ENCODE measurements at regions not wholly inside any gene's neighbourhood (a gene's known extent, or its start where the extent isn't known, plus 50 kb on each side); places are given as distances from the start of the nearest gene placed in this dataset.

GRCh38 chr11:80168796-80169195, 728.0 kb upstream of the TENM4 start:
- no peak for DNase-seq (ENCODE audit: low read depth)

DNA sequence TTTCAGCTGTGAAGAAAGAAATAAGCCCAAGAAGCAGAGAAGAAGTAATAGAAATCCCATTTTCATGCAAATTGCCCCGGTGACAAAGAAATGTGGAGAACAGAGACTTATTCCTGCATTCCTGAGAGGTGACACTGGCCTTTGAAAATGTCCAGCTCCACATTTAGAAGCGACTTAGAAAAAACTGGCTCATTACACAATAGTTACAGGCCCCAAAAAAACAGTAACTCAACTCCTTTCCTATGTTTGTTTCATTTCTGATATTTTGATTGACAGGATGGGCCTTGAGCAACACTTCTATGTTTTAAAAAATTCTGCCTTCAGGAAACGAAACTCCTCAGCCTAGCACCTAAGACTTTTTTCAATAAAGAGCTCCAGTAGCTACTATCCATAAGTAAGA, 726.9 kb upstream of the TENM4 start:
- DNase-seq (ENCODE audit: low read depth), result no peak

GRCh38 chr11:80165744-80166143, 724.9 kb upstream of the TENM4 start:
- no peak for DNase-seq (ENCODE audit: low read depth)

DNA sequence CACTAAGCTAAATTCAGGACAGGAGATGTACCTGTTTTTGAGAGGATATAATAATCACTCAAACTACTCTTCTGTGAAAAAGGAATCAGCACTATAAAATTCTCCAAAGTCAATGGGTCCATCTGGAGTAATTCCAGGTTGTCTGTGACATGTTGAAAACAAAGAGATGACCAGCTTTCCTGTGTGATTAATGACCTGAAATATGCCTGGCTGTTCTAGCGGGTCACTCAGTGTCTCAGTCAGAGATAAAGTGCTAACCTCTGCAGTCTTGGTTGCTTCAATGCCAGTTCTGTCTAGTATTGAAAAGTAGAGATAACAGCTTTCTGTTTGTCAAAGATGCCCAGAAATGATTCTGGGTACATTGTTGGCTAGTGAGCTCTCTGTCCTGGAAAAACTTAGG, 722.6 kb upstream of the TENM4 start:
- no peak for DNase-seq (ENCODE audit: low read depth)

- no peak for DNase-seq (ENCODE audit: low read depth)
Measured at GRCh38 chr11:80163011-80163410, 722.2 kb upstream of the TENM4 start.

- no peak for DNase-seq (ENCODE audit: low read depth)
Measured at GRCh38 chr11:80162387-80162786, 721.6 kb upstream of the TENM4 start.

GRCh38 chr11:80157447-80157846, 716.6 kb upstream of the TENM4 start:
- DNase-seq (ENCODE audit: low read depth), result no peak

- no peak for DNase-seq (ENCODE audit: low read depth)
Measured at GRCh38 chr11:80156062-80156461, 715.2 kb upstream of the TENM4 start.

- DNase-seq (ENCODE audit: low read depth), result no peak
Measured at GRCh38 chr11:80155412-80156017, 714.7 kb upstream of the TENM4 start.

- DNase-seq (ENCODE audit: low read depth), result no peak
Measured at GRCh38 chr11:80146232-80146631, 705.4 kb upstream of the TENM4 start.

DNA sequence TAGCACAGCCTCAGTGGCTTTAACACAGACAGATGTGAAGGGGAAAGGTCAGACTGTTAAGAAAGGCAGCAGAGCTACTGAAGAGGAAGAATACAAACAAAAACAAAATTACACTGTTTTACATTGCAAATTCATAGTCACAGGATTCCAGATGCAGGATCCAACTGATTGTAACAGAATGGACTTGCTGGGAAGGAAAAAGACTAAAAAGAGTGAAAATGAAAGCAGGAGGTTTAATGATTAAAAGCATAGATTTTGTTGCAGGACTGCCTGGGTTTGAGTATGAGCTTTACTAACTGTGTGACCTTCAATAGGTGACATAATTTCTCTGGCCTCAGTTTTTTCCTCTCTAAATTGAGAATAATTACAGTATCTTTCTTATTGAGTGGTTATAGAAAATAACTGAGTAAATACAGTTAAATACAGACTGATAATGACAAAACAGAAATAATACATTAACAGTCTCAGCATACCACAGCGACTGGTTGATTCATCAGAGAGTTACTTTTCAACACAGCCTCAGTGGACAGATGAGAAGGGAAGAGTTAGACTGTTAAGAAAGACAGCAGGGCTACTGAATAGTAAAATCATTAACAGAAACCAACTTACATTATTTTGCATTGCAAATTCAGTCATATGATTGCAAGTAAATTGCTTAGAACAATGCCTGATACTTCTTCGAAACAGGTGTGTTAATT, 704.2 kb upstream of the TENM4 start:
- no peak for DNase-seq (ENCODE audit: low read depth)

GRCh38 chr11:80136991-80137390, 696.2 kb upstream of the TENM4 start:
- no peak for DNase-seq (ENCODE audit: low read depth)

GRCh38 chr11:80129396-80129795, 688.6 kb upstream of the TENM4 start:
- DNase-seq (ENCODE audit: low read depth), result no peak

GRCh38 chr11:80122211-80122610, 681.4 kb upstream of the TENM4 start:
- DNase-seq (ENCODE audit: low read depth), result no peak

DNA sequence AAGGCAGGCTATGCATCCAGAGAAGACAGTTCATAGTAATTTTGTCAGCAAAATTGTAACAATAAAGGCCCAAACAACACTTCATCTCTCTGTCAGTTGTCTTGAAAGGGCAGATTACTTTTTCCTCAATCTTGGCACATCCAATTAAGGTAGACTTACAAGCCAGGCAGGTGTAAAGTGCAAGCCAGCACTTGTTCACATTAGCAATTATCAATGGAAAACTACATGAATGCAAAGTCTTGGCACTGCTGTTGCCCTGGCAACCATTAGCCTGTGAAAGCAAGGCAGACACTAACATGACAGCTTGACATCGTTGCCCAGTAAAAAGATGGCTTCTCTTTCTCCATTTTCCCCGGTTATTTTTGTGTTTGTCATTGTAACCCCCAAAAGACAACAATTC, 677.2 kb upstream of the TENM4 start:
- DNase-seq (ENCODE audit: low read depth), result no peak

DNA sequence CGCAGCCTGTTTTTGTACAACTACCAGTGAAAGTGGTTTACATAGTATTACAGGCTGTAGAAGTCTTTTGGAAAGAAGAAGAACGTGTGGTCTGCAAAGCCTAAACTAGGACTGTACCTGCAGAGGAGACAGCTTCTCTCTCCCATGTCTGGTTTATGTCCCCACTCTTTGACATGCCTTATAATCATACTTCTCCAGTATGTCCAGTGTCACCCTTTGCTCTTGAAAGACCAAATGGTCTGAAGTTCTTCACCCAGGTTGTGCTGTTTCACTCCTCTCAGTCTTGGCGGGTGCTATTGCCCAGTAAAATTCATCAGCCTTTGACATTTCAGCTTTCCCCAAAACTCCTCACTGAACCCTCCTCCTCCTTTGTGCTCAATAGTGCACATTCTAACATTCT, 676.0 kb upstream of the TENM4 start:
- DNase-seq (ENCODE audit: low read depth), result no peak

DNA sequence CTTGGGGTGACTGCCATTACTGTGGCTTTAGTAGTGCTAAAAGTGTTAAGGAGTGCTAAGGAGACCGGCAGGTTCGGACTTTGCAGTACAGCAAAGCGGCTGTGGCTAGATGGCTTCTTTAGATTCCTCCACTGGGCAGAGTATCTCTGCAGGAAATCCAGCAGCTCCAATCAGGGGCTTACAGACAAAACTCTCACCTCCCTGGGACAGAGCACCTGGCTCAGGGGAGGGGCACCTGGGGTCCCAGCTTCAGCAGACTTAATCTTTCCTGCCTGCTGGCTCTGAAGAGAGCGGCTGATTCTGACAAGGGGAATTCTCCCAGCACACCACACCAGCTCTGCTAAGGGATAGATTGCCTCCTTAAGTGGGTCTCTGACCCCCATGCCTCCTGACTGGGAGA, 668.8 kb upstream of the TENM4 start:
- no peak for DNase-seq (ENCODE audit: low read depth)

GRCh38 chr11:80109031-80109430, 668.2 kb upstream of the TENM4 start:
- DNase-seq (ENCODE audit: low read depth), result no peak

DNA sequence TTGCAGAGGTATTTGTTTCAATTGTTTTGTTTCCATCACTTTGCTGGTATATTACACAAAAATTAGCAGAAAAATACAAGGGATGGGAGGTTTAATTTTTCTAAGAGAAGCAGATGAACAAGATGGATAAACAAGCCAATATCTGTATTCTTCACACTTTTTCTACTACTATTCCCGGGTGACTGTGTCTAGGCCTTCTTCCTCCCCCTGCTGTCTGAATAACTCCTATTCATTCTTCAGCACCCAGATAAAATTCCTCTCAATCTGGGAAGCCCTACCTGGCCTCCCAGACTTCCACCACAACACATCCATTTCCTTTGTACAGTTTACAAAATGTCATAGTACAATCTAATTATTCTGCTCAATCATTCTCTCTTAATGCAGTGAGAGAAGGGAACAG, 666.6 kb upstream of the TENM4 start:
- no peak for DNase-seq (ENCODE audit: low read depth)

- DNase-seq (ENCODE audit: low read depth), result no peak
Measured at GRCh38 chr11:80104191-80104590, 663.4 kb upstream of the TENM4 start.

DNA sequence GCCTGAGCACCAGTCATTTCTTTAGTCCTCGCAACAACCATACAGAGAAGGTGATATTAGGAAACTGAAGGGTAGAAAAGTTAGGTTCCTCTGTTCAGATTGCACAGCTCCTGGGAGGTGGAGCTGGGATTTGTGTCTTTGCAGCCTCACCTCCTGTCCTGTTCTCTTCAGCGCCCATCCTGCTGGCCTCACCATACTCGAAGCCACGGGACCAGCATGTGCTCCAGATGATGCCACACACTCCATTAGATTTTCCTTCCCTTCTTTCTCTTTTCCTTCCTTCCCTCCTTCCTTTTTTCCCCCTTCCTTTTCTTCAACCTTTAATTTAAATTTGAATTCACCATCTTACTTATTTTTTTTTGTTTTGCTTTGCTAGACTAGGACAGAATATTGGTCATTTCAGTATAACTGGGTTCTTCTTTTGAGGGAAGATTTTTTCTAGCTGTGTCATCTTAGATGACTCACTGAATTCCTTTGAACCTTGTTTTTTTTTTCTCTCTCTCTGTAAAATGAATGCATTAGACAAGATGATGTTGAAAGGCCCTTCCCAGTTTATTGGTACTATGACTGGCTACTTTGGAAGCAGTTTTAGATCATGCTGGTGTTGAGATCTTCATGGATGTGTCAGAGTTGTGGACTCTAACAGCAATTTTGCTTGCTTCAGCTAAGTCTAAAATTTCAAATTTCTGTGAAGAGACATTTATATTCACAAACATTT, 662.5 kb upstream of the TENM4 start:
- no peak for DNase-seq (ENCODE audit: low read depth)

DNA sequence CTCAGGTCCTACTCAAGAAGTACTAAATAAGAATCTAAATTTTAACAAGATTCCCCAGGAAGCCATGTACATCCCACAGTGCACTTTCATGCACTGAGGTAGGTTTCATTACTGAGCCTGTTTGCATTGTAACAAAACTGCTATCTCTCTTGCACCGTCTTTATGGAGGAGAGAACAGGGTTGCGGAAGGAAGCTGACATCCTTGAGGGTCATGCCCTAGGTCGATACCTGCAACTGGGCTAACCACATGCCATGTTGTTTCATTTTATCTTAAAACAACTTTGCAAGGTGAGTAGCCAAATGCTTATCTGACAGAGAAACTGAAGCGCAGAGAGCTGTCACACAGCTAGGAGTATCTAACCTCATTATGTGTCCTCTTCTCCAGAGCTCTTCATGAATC, 656.3 kb upstream of the TENM4 start:
- DNase-seq (ENCODE audit: low read depth), result no peak

- DNase-seq (ENCODE audit: low read depth), result no peak
Measured at GRCh38 chr11:80096736-80097135, 655.9 kb upstream of the TENM4 start.
